ENCODE measurements at regions not wholly inside any gene's neighbourhood (a gene's known extent, or its start where the extent isn't known, plus 50 kb on each side); places are given as distances from the start of the nearest gene placed in this dataset.
"Not testable (repeated sequence)": the region's sequence is repeated elsewhere in the genome, so short reads cannot be mapped to it uniquely, and the experiment has no call there.

DNA sequence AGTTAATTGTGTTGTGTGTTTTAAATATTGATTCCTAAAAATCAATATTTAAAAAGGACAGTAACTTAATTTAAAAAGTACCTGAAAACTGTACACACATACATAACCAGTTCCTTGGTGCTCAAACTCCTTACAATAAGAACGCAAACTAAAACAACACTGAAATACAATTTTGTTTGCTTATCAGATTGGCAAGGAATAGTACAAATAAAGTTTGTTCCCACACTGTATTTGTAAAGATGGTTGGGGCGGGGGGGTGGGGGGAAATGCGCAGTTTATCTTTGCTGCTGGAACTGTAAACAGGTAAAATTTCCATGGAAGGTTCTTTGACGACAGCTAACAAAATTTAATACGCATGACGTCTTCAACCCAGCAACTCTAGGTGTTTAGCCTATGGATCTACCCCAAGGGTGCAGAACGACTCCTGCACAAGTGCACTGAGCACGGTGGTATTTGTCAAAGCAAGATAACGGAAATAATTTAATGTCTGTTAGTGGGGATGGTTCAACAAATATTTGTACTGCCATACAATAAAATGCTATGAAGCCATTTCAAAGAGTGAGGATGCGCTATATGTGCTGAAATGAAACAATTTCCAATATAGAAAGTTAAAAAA is 96.5 kb downstream of the ING1 start:
- DNase-seq (ENCODE audit: low read depth), result no peak

DNA sequence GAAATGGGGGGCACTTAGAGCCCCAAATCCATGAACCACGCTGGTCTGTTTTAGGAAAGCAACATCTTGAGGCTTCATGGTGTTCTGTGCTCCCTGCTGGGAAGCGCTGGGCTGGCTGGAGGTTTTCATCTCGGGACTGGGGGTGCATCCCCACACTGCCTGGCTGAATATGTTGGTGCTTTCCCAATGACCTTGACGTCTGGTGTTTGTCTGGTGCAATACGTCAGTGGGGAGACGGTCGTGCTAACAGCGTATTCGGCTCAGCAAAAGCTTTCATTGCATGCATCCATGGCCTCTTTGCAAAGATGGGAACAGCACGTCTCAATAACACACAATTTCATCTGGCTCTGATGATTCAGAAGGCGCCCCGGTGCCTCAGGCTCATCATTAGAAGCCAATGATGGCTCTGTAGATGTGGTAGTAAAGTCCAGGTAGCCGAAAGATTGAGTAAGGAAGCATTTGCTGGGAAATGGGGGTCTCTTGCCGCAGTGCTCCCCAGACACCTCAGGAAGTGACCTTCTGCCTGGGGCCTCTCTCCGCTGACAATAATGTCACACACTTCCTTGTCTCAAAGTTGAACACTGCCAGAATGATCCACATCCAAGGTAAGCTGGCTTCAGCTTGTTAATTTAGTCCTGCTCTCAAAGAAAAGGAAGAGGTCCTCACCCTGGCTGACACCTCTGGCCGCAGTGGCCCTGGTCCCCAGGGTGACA is 97.7 kb downstream of the ING1 start:
- DNase-seq (ENCODE audit: low read depth), result no peak

- no peak for DNase-seq (ENCODE audit: low read depth)
These were observed 98.2 kb downstream of the ING1 start for GRCh38 chr13:110811771-110812120.

DNA sequence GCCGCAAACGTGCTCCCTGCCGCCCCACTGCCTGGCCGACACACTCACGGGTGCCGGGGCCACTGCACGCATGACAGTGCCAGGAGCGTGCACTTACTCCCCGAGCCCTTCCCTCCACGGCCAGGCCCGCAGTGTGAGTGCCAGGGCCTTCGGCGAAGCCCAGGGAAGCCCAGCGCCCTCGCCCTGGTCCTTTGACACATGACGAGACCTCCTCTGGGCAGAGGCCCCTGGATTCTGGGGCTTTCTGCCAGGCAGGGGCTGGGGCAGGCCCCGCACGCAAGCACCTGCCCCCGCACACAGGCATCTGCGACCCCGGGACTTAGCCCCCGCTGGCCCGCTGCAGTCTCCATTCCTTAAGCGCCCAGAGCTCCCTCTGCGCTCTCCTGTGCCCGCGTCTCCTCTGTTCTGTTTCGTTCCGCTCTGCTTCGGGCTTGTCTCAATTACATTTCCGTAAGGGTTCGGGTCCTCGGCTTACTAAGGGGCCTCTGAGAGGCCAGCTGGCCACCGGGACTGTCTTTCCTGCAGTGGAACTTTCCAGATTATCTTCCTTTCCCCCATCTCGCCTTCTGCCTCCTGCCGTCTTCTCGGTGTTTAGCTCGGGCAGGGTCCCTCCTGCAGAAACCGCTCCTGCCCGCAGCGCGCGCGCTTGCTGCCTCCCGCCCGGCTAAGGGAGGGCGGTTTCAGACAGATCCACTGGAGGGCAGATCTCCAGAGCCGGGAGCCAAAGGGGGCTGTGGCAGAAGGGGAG is 98.8 kb downstream of the ING1 start:
- DNase-seq (ENCODE audit: low read depth), result no peak

GRCh38 chr13:110812869-110813645 is 99.6 kb downstream of the ING1 start:
- no peak for DNase-seq (ENCODE audit: low read depth)

- DNase-seq (ENCODE audit: low read depth), result no peak
These were observed 100.4 kb downstream of the ING1 start for GRCh38 chr13:110813646-110814624.

DNA sequence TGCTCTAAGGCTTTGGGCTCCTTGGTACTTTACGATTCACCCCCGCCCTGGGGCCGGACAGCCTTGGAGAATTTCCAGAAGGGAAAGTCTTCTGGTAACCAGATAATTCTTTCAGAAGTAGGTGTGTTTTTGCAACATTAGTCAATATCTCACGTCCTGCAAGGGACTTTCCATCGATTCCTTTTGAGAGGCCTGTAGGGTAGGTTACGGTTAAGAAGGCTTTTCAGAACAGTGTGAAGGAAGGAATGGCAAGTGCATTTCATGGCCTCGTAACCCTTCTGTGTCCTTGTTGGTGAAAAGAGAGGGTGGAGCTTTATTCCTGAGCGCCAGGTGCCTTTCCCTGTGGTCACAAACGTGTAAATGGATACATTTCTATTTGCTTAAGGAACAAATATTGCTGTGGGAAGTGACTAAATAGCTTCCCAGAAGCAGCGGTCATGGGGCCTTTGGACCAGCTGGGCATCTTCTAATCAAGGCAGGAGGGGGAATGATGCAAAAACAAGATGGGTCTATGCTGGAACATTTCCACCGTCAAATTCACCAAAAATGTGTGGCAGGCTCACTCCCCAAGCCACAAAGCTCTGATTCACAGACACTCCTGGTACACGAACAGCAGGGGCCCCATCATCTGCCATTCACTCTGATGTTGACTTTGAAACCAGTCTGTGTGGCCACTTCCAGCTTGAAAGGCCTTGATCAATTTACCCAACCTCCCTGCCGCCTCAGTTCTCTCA is 99.2 kb downstream of the ANKRD10 start:
- DNase-seq (ENCODE audit: low read depth), result no peak

GRCh38 chr13:110816500-110816899 is 98.4 kb downstream of the ANKRD10 start:
- no peak for DNase-seq (ENCODE audit: low read depth)

GRCh38 chr13:110817143-110817542 is 97.7 kb downstream of the ANKRD10 start:
- DNase-seq (ENCODE audit: low read depth), result no peak

DNA sequence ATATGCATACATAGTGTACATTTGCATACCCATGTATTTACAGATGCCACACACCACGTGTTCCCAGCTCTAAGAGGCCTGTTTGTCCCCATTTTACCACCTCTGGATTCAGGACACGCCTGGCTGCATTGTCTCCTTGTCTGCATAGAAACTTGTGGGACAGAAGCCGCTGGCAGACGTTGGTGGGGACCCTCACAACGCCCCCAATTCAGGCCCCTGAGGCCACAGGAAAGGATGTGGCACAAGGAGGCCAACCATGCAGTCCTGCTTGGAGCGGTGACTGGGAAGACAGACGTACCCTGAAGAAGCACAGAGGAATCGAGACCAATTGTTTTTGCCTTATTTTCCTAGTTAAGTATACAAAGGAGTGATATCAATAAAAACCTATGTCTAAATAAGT is 96.1 kb downstream of the ANKRD10 start:
- DNase-seq (ENCODE audit: low read depth), result no peak

GRCh38 chr13:110819203-110820014 is 95.5 kb downstream of the ANKRD10 start:
- DNase-seq (ENCODE audit: low read depth), result peak; percentile 20

GRCh38 chr13:110820322-110820721 is 94.5 kb downstream of the ANKRD10 start:
- no peak for DNase-seq (ENCODE audit: low read depth)

GRCh38 chr13:110821837-110822668 is 92.8 kb downstream of the ANKRD10 start:
- not testable (repeated sequence) for DNase-seq (ENCODE audit: low read depth)

- DNase-seq (ENCODE audit: low read depth), result no peak
These were observed 92.3 kb downstream of the ANKRD10 start for GRCh38 chr13:110822669-110822945.

- DNase-seq (ENCODE audit: low read depth), result no peak
These were observed 90.1 kb downstream of the ANKRD10 start for GRCh38 chr13:110824702-110825300.

DNA sequence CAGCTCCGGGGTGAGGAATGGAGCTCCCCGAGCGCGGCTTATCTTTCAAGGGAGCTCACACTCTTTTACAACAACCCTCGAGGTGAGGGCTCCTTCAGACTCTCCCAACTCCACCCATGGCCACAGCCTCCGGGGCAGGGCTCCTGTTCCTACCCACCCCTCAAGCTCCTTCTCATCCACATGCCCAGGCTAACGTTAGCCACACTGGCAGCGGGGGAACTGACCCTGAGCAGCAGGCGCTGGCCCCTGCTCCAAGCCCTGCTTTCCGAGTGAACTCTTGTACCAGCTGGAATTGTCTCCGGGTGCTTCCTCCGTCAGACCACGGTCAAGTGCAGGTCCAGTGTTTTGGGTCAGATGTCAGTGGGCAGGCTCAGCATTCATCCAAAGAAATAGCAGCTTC is 89.4 kb downstream of the ANKRD10 start:
- no peak for DNase-seq (ENCODE audit: low read depth)

DNA sequence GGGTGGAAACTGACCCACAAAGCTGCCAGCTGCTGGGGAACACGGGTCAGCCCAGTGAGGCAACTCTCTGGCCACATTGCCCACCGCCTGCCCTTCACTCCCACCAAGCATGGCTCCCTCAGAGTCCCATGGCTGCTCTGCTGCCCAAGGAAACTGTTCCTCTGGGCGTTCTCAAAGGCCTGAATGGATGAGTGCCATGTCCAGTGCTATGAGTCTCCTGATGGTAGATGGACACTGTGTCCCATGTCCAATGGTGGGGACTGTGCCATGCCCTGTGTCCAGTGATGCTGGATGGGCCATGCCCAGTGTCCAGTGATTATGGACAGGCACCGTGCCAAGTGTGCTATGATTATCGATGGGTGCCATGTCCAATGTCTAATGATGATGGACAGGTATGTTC is 88.8 kb downstream of the ANKRD10 start:
- DNase-seq (ENCODE audit: low read depth), result no peak

- no peak for DNase-seq (ENCODE audit: low read depth)
These were observed 87.8 kb downstream of the ANKRD10 start for GRCh38 chr13:110826861-110827672.

Measured in HS-27A (cell line).